ENCODE measurements at regions not wholly inside any gene's neighbourhood (a gene's known extent, or its start where the extent isn't known, plus 50 kb on each side); places are given as distances from the start of the nearest gene placed in this dataset.

DNA sequence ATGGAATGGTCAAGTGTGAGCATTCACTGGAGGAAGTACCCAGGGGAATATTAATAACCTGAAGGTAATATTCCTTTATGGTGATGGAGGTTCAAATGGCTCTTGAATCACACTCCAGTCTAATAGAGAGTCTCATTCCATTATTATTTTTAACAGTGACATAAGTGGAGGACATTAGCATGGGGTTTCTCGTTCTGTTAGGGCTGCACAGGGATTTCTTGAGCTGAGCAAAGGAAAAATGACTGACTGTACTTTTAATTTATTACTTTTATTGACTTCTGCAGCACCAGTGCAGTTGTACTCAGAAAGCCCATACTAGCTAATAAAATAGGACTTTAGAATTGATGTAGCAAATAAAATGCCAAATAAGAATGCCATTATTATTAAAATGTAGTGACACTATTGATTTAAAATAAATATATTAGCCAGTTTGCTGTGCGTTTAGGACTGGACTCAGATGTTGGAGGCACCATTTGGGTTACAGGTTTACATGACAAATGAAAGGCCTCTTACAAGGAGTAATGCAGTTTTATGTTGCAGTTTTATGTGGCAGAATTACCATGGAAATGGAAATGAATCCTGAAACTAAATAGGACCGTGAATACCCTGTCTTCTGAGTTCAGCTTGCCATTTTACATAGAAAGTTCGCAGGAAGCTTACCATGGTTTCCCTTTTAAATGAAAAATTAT is 705.1 kb upstream of the GRM7 start:
- no peak for DNase-seq (ENCODE audit: low read depth)
- TF ChIP-seq, protein P1, sequence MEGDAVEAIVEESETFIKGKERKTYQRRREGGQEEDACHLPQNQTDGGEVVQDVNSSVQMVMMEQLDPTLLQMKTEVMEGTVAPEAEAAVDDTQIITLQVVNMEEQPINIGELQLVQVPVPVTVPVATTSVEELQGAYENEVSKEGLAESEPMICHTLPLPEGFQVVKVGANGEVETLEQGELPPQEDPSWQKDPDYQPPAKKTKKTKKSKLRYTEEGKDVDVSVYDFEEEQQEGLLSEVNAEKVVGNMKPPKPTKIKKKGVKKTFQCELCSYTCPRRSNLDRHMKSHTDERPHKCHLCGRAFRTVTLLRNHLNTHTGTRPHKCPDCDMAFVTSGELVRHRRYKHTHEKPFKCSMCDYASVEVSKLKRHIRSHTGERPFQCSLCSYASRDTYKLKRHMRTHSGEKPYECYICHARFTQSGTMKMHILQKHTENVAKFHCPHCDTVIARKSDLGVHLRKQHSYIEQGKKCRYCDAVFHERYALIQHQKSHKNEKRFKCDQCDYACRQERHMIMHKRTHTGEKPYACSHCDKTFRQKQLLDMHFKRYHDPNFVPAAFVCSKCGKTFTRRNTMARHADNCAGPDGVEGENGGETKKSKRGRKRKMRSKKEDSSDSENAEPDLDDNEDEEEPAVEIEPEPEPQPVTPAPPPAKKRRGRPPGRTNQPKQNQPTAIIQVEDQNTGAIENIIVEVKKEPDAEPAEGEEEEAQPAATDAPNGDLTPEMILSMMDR (conservative IDR thresholded peaks at IDR 0.05; ENCODE audit: control insufficient read depth, insufficient read depth, low read depth, low read length): no peak
- no peak overlapping the region for H3K4me3 ChIP-seq (ENCODE audit: control insufficient read depth, low read depth, low read length)

DNA sequence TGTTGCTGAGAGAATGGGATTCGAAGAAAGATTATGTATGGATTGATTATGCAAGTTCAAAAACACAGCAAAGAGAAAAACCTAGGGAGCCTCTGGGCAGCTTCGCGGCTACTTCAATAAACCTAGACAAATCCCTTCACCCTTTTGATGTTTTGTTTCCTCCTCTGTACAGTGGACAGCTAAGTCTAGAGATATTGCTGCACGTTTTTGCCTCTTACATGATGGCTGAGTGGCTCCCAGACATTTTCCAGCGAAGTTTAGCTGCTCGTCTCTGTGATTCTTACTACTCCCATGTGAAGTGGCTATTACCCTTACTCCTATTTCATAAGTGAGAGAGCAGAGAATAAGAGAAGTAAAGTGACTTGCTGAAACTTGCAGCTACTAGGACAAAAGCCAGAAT is 695.0 kb upstream of the GRM7 start:
- TF ChIP-seq, protein P1 (conservative IDR thresholded peaks at IDR 0.05; ENCODE audit: control insufficient read depth, insufficient read depth, low read depth, low read length): no peak
- no peak for DNase-seq (ENCODE audit: low read depth)

DNA sequence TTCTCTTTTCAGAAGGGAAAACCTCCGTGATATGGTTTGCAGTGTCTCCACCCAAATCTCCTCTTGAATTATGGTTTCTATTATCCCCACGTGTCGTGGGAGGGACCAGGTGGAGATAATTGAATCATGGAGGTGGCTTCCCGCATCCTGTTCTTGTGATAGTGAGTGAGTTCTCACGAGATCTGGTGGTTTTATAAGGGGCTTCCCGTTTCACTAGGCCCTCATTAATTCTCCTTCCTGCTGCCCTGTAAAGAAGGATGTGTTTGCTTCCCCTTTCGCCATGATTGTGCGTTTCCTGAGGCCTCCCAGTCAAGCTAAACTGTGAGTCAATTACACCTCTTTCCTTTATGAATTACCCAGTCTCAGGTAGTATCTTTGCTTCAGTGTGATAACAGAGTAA is 692.7 kb upstream of the GRM7 start:
- no peak for DNase-seq (ENCODE audit: low read depth)
- TF ChIP-seq, protein P1 (conservative IDR thresholded peaks at IDR 0.05; ENCODE audit: control insufficient read depth, insufficient read depth, low read depth, low read length): no peak
- H3K4me3 ChIP-seq (ENCODE audit: control insufficient read depth, low read depth, low read length): no peak overlapping the region

More for the DNA sequence above, 695.0 kb upstream of the GRM7 start:
- no peak overlapping the region for H3K4me3 ChIP-seq (ENCODE audit: control insufficient read depth, low read depth, low read length)

- no peak overlapping the region for H3K4me3 ChIP-seq (ENCODE audit: control insufficient read depth, low read depth, low read length)
- TF ChIP-seq, protein P1 (conservative IDR thresholded peaks at IDR 0.05; ENCODE audit: control insufficient read depth, insufficient read depth, low read depth, low read length): no peak
- DNase-seq (ENCODE audit: low read depth): no peak
Measured at GRCh38 chr3:6172871-6173642, 687.9 kb upstream of the GRM7 start.

GRCh38 chr3:6177417-6177816 is 683.5 kb upstream of the GRM7 start:
- no peak for DNase-seq (ENCODE audit: low read depth)
- TF ChIP-seq, protein P1 (conservative IDR thresholded peaks at IDR 0.05; ENCODE audit: control insufficient read depth, insufficient read depth, low read depth, low read length): no peak
- H3K4me3 ChIP-seq (ENCODE audit: control insufficient read depth, low read depth, low read length): no peak overlapping the region

DNA sequence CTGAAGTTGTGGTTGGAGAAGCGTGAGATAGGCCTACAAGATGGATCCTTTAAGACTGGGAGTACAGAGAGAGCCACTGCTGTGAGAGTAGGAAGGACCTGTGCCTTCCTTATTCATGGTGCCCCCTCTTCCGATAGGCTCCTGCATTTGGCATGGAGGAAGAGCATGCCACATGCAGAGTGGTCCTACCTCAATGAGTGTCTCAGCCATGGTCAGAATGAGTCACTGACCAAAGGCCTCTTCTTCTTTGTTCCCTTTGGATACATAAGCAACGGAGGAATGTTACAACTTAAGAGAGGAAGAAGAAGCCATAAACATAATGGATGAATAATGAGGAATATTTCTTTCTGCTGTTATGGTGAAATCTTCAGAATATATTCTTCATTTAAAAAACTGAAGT is 681.2 kb upstream of the GRM7 start:
- no peak for DNase-seq (ENCODE audit: low read depth)
- TF ChIP-seq, protein P1 (conservative IDR thresholded peaks at IDR 0.05; ENCODE audit: control insufficient read depth, insufficient read depth, low read depth, low read length): no peak
- no peak overlapping the region for H3K4me3 ChIP-seq (ENCODE audit: control insufficient read depth, low read depth, low read length)
